Upper lobe of left lung (tissue), 4 donors: ENCODE measurements at regions not wholly inside any gene's neighbourhood (a gene's known extent, or its start where the extent isn't known, plus 50 kb on each side); places are given as distances from the start of the nearest gene placed in this dataset.

Source experiments
- POLR2A ChIP-seq, 4 donors: fragments of 450-650 bp; IDR thresholded peaks; one replicate each; pipeline ENCODE4 v1.5.1; 2016 to 2017; ENCODE audit warnings: antibody characterized with exemption in 4 of 4, mild to moderate bottlenecking in 2 of 4
- POLR2AphosphoS5 ChIP-seq, 2 donors: sonication (generic); formaldehyde crosslinking; IDR thresholded peaks; one replicate each; pipeline ENCODE4 v1.5.1; 2017; ENCODE audit warnings: antibody characterized with exemption in 2 of 2
- TF ChIP-seq, protein P1 (sequence below), 6 experiments: fragments of 450-650 bp in 4 of 6; fragments of 200-600 bp in 2 of 6; sonication (generic) in 2 of 6; IDR thresholded peaks; one replicate each; pipeline ENCODE4 v1.5.1; 2016 to 2019; ENCODE audit warnings: antibody characterized with exemption in 6 of 6

DNA sequence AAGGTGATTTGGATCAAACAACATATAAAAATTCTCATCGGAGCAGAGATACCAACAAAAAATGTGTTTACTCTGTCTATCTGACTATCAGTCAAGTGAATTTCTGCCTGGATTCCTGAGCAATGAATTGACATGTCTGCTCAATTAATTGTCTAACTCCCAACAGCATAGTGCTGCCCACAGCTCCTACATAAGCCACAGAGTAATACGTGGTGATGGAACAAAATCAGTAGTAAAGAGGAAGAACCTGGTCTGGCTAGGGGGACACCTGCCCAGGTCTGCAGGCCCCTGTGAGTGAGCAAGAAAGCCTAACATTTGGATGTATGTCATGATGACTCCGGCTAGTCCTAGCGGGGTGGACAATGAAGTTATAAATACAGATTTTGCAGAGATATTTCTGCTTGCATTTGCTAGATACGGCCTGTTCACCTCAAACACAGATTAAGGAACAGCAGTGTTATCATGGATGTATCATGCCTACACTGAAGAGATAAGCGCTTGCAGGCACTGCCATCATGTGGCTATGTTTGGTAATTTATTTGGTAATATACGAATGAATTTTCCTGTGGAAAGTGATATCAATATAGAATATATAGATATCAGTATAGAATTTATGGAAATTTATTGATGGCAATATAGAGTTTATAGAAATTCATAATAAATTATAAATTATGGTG is 69.6 kb upstream of the LRRC8B start:
- TF ChIP-seq, protein P1, sequence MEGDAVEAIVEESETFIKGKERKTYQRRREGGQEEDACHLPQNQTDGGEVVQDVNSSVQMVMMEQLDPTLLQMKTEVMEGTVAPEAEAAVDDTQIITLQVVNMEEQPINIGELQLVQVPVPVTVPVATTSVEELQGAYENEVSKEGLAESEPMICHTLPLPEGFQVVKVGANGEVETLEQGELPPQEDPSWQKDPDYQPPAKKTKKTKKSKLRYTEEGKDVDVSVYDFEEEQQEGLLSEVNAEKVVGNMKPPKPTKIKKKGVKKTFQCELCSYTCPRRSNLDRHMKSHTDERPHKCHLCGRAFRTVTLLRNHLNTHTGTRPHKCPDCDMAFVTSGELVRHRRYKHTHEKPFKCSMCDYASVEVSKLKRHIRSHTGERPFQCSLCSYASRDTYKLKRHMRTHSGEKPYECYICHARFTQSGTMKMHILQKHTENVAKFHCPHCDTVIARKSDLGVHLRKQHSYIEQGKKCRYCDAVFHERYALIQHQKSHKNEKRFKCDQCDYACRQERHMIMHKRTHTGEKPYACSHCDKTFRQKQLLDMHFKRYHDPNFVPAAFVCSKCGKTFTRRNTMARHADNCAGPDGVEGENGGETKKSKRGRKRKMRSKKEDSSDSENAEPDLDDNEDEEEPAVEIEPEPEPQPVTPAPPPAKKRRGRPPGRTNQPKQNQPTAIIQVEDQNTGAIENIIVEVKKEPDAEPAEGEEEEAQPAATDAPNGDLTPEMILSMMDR (IDR thresholded peaks at IDR 0.05): peak; percentile 47 to 83 (median 66)
- TF ChIP-seq POLR2AphosphoS5 (IDR thresholded peaks at IDR 0.05): no peak
- no peak for TF ChIP-seq POLR2A (IDR thresholded peaks at IDR 0.05)
